ENCODE measurements at regions not wholly inside any gene's neighbourhood (a gene's known extent, or its start where the extent isn't known, plus 50 kb on each side); places are given as distances from the start of the nearest gene placed in this dataset.

GRCh38 chr6:56004426-56004825 is 129.0 kb upstream of the BMP5 start:
- no peak for TF ChIP-seq CTCF (IDR thresholded peaks at IDR 0.05; ENCODE audit: insufficient read depth, low read depth, low read length)
- TF ChIP-seq EZH2 (IDR thresholded peaks at IDR 0.05; ENCODE audit: insufficient read depth, low read length) = no peak
